ENCODE measurements at regions not wholly inside any gene's neighbourhood (a gene's known extent, or its start where the extent isn't known, plus 50 kb on each side); places are given as distances from the start of the nearest gene placed in this dataset.
A peak's percentile ranks its signal among the peaks of the same experiment; 100 is the strongest.

GRCh38 chr4:156615066-156615531 is 356.5 kb downstream of the PDGFC start:
- Histone ChIP-seq H3K36me3 (no peaks in the 10 kb centered on the region), H3K27ac (peak overlapping the region in 1 of 2 donors; percentile 5), H3K4me1 (no peaks in the 10 kb centered on the region), H3K27me3 (no peaks in the 10 kb centered on the region), H3K9me3 (no peaks in the 10 kb centered on the region), H3K4me3 (no peak overlapping the region)
- TF ChIP-seq, protein P1, sequence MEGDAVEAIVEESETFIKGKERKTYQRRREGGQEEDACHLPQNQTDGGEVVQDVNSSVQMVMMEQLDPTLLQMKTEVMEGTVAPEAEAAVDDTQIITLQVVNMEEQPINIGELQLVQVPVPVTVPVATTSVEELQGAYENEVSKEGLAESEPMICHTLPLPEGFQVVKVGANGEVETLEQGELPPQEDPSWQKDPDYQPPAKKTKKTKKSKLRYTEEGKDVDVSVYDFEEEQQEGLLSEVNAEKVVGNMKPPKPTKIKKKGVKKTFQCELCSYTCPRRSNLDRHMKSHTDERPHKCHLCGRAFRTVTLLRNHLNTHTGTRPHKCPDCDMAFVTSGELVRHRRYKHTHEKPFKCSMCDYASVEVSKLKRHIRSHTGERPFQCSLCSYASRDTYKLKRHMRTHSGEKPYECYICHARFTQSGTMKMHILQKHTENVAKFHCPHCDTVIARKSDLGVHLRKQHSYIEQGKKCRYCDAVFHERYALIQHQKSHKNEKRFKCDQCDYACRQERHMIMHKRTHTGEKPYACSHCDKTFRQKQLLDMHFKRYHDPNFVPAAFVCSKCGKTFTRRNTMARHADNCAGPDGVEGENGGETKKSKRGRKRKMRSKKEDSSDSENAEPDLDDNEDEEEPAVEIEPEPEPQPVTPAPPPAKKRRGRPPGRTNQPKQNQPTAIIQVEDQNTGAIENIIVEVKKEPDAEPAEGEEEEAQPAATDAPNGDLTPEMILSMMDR (IDR thresholded peaks at IDR 0.05), result no peak
- DNase-seq (peak in 3 of 4 donors; percentile 19 to 42 (median 29)), ATAC-seq (peak; percentile 80)
- intact Hi-C loops (cut with DNase I), result no loop called here

GRCh38 chr4:156614536-156614935 is 357.1 kb downstream of the PDGFC start:
- Histone ChIP-seq H3K4me1 (no peaks in the 10 kb centered on the region), H3K9me3 (no peaks in the 10 kb centered on the region), H3K36me3 (no peaks in the 10 kb centered on the region), H3K4me3 (no peak overlapping the region), H3K27me3 (no peaks in the 10 kb centered on the region), H3K27ac (no peak overlapping the region)
- DNase-seq (no peak), ATAC-seq (no peak)
- intact Hi-C loops (cut with DNase I), result no loop called here
- TF ChIP-seq, protein P1 (IDR thresholded peaks at IDR 0.05), result no peak

GRCh38 chr4:156609421-156609820 is 362.2 kb downstream of the PDGFC start:
- TF ChIP-seq, protein P1 (IDR thresholded peaks at IDR 0.05), result no peak
- ATAC-seq, result no peak
- no peaks in the 10 kb centered on the region for H3K9me3 ChIP-seq
- peak in 1 of 4 donors; percentile 31 for DNase-seq
- no peaks in the 10 kb centered on the region for H3K36me3 ChIP-seq
- no peak overlapping the region for H3K4me3 ChIP-seq
- no peaks in the 10 kb centered on the region for H3K27me3 ChIP-seq
- intact Hi-C loops (cut with DNase I), result no loop called here
- H3K4me1 ChIP-seq, result no peaks in the 10 kb centered on the region
- no peak overlapping the region for H3K27ac ChIP-seq

GRCh38 chr4:156608651-156609050 is 362.9 kb downstream of the PDGFC start:
- no peak for DNase-seq
- Histone ChIP-seq H3K27me3 (no peaks in the 10 kb centered on the region), H3K27ac (no peak overlapping the region), H3K9me3 (no peaks in the 10 kb centered on the region), H3K4me3 (no peak overlapping the region), H3K4me1 (no peaks in the 10 kb centered on the region), H3K36me3 (no peaks in the 10 kb centered on the region)
- no peak for ATAC-seq
- intact Hi-C loops (cut with DNase I), result no loop called here
- TF ChIP-seq, protein P1 (IDR thresholded peaks at IDR 0.05), result no peak

GRCh38 chr4:156607478-156607857 is 364.1 kb downstream of the PDGFC start:
- H3K27ac ChIP-seq, result no peak overlapping the region
- H3K4me3 ChIP-seq, result no peak overlapping the region
- no peaks in the 10 kb centered on the region for H3K36me3 ChIP-seq
- TF ChIP-seq, protein P1 (IDR thresholded peaks at IDR 0.05), result no peak
- no peaks in the 10 kb centered on the region for H3K4me1 ChIP-seq
- no peak for ATAC-seq
- no peak for DNase-seq
- intact Hi-C loops (cut with DNase I), result no loop called here
- no peaks in the 10 kb centered on the region for H3K9me3 ChIP-seq
- H3K27me3 ChIP-seq, result no peaks in the 10 kb centered on the region

All from left lung (tissue), 4 donors.